ENCODE measurements at regions not wholly inside any gene's neighbourhood (a gene's known extent, or its start where the extent isn't known, plus 50 kb on each side); places are given as distances from the start of the nearest gene placed in this dataset.

DNA sequence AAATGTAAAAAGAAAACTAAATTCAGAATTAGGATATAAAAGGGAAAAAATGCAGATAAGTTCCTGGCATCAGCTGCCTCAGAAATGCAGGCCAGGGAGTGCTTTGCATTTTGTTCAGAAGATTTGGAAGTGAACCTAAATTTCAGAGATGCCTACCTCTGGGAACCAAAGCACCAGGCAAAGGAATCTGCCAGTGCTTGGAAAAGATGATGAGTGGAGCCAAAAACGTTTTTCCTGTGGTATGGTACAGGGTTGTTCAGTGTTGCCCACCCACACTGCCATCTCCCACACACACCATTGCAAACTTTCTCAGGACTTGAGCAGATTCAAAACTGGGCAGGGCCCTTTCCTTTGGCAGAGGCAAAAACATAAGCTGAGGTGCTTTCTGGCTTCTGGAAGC, 349.5 kb downstream of the TGFB2 start:
- Histone ChIP-seq H3K4me1 (ENCODE audit: insufficient read depth) (peaks cover 3% of the 10 kb centered on the region), H3K27ac (no peak overlapping the region), H3K4me3 (no peak overlapping the region), H3K36me3 (no peaks in the 10 kb centered on the region), H3K9me3 (no peaks in the 10 kb centered on the region), H3K27me3 (no peaks in the 10 kb centered on the region)
- no peak for TF ChIP-seq EP300 (IDR thresholded peaks at IDR 0.05)
- TF ChIP-seq POLR2A (IDR thresholded peaks at IDR 0.05), result no peak
- TF ChIP-seq, protein P1, sequence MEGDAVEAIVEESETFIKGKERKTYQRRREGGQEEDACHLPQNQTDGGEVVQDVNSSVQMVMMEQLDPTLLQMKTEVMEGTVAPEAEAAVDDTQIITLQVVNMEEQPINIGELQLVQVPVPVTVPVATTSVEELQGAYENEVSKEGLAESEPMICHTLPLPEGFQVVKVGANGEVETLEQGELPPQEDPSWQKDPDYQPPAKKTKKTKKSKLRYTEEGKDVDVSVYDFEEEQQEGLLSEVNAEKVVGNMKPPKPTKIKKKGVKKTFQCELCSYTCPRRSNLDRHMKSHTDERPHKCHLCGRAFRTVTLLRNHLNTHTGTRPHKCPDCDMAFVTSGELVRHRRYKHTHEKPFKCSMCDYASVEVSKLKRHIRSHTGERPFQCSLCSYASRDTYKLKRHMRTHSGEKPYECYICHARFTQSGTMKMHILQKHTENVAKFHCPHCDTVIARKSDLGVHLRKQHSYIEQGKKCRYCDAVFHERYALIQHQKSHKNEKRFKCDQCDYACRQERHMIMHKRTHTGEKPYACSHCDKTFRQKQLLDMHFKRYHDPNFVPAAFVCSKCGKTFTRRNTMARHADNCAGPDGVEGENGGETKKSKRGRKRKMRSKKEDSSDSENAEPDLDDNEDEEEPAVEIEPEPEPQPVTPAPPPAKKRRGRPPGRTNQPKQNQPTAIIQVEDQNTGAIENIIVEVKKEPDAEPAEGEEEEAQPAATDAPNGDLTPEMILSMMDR (IDR thresholded peaks at IDR 0.05), result no peak
- DNase-seq, result no peak
- intact Hi-C loops (cut with DNase I), result no loop called here
- 3 to 9% (median 6%) methylated on average over 1 of the region's 1 CpG for WGBS, 3 donors

DNA sequence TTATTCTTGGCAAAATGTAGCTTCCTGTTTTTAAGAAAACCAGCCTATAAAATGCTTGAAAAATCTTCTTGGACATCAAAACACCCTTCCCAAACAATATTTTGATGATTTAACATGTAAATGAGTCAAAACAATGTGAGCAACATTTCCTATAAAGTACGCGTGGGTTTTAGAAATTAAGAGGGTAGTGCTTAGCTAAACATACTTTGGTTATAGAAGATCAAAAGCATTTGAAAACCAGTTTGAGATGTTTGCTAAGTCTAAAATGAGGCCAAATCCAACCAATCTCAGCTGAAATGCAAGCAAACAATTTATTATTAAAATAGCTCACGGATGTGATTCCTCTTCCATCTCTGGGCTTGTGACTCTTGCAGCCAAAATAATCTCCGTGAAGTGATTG, 350.4 kb downstream of the TGFB2 start:
- H3K4me3 ChIP-seq, result no peak overlapping the region
- 44 to 67% (median 67%) methylated on average over 4 of the region's 4 CpGs for WGBS, 3 donors
- peaks cover 3% of the 10 kb centered on the region for H3K4me1 ChIP-seq (ENCODE audit: insufficient read depth)
- DNase-seq, result no peak
- no peaks in the 10 kb centered on the region for H3K9me3 ChIP-seq
- intact Hi-C loops (cut with DNase I), result no loop called here
- no peaks in the 10 kb centered on the region for H3K36me3 ChIP-seq
- TF ChIP-seq EP300 (IDR thresholded peaks at IDR 0.05) (no peak), POLR2A (IDR thresholded peaks at IDR 0.05) (no peak)
- TF ChIP-seq, protein P1 (IDR thresholded peaks at IDR 0.05), result no peak
- H3K27me3 ChIP-seq, result no peaks in the 10 kb centered on the region
- no peak overlapping the region for H3K27ac ChIP-seq

DNA sequence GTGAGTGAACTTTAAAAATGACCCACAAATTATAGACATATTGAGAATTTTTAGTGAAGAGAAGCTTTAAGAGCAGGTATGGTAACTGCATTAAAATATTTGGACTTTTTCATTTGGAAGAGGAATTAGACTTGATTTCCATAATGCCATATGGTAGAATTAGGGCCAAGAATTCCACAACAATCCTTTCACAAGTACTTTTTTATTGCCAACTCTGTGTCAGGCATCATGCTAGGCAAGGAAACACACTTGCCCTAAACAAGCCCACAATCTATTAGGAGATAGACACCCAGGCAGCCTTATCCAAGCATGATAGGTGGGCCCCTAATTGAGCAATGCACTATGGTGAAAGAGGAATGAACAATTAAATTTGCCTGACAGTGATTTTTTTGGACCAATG, 353.0 kb downstream of the TGFB2 start:
- intact Hi-C loops (cut with DNase I), result no loop called here
- no peak for DNase-seq

DNA sequence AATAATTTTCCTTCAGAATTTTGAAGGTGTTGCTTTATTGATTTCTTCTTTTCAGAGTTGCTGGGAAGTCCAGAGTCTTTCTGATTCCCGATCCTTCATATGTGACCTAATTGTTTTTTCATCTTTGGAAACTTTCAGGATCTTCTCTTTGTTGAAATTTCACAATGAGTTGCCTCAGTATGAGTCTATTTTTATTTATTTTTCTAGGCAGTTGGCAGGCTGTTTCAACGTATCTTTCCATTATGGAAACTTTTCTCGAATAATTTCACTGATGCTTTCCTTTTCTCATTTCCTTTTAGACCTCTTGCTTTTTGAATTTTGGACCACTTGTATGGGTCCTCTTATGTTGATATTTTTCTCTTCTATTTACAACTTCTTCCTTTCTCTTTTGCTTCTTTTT, 354.3 kb downstream of the TGFB2 start:
- no peaks in the 10 kb centered on the region for H3K36me3 ChIP-seq
- H3K9me3 ChIP-seq, result no peaks in the 10 kb centered on the region
- H3K4me3 ChIP-seq, result no peak overlapping the region
- WGBS, 3 donors, result 75 to 83% (median 83%) methylated on average over 3 of the region's 3 CpGs
- no peak for DNase-seq
- TF ChIP-seq EP300 (IDR thresholded peaks at IDR 0.05) (no peak), POLR2A (IDR thresholded peaks at IDR 0.05) (no peak)
- TF ChIP-seq, protein P1 (IDR thresholded peaks at IDR 0.05), result no peak
- intact Hi-C loops (cut with DNase I), result no loop called here
- no peaks in the 10 kb centered on the region for H3K27me3 ChIP-seq
- H3K4me1 ChIP-seq (ENCODE audit: insufficient read depth), result peaks cover 3% of the 10 kb centered on the region
- H3K27ac ChIP-seq, result no peak overlapping the region

More for the DNA sequence above, 353.0 kb downstream of the TGFB2 start:
- H3K27ac ChIP-seq, result no peak overlapping the region
- peaks cover 3% of the 10 kb centered on the region for H3K4me1 ChIP-seq (ENCODE audit: insufficient read depth)
- no peaks in the 10 kb centered on the region for H3K9me3 ChIP-seq
- H3K4me3 ChIP-seq, result no peak overlapping the region
- H3K36me3 ChIP-seq, result no peaks in the 10 kb centered on the region
- H3K27me3 ChIP-seq, result no peaks in the 10 kb centered on the region
- TF ChIP-seq POLR2A (IDR thresholded peaks at IDR 0.05), result no peak
- TF ChIP-seq, protein P1 (IDR thresholded peaks at IDR 0.05), result no peak
- TF ChIP-seq EP300 (IDR thresholded peaks at IDR 0.05), result no peak

DNA sequence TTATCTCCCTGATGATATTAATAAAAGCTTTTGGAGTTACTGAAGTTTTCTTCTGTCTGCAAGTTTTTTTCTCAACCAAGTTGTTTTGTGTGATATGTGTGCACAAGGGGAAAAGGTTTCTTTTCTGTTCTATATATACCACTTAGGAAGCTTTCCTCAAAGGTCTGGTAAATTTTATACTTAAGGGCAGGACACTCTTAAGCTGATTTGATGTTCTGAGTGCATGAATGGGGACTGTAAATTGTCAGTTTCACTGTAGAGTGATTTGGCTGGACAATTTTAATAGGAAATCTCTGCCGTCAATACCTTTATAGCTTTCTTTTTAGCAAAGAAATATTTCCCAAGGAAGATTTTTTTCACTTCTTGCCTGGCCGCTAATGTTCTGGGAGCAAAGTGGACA, 354.7 kb downstream of the TGFB2 start:
- DNase-seq, result no peak

More for the DNA sequence above, 354.7 kb downstream of the TGFB2 start:
- no peaks in the 10 kb centered on the region for H3K27me3 ChIP-seq
- intact Hi-C loops (cut with DNase I), result no loop called here
- H3K27ac ChIP-seq, result no peak overlapping the region
- H3K4me1 ChIP-seq (ENCODE audit: insufficient read depth), result no peaks in the 10 kb centered on the region
- TF ChIP-seq EP300 (IDR thresholded peaks at IDR 0.05) (no peak), POLR2A (IDR thresholded peaks at IDR 0.05) (no peak)
- TF ChIP-seq, protein P1 (IDR thresholded peaks at IDR 0.05), result no peak
- no peaks in the 10 kb centered on the region for H3K36me3 ChIP-seq
- no peak overlapping the region for H3K4me3 ChIP-seq
- no peaks in the 10 kb centered on the region for H3K9me3 ChIP-seq
- 88 to 99% (median 95%) methylated on average over 2 of the region's 2 CpGs for WGBS, 3 donors

All from ovary (tissue), 7 donors.